ENCODE measurements at regions not wholly inside any gene's neighbourhood (a gene's known extent, or its start where the extent isn't known, plus 50 kb on each side); places are given as distances from the start of the nearest gene placed in this dataset.

DNA sequence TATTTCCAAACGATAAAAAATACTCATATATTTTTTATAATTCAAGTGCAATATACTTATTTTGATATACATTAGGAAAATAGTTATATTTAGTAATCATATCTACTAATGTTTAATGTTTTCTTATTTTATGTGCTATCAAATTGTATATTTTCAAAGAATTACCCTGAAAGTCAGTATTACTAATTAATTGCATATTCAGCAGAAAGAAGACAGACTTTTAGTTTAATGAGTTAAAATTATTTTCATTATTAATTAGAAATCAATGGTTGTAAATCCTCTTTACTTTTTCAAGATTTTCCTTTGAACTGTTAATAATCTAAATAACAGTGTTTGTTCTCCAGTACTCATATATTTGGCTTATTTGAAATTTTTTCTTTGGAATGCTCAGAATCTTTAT, 181.3 kb upstream of the NDST4 start:
- no peak overlapping the region for H2AFZ ChIP-seq
- no peaks in the 10 kb centered on the region for H3K36me3 ChIP-seq (replicated peaks; ENCODE audit: insufficient read depth, low read depth)
- no peaks in the 10 kb centered on the region for H3K4me1 ChIP-seq (ENCODE audit: insufficient read depth)
- no peaks in the 10 kb centered on the region for H3K9me2 ChIP-seq (replicated peaks; ENCODE audit: insufficient read depth)
- DNase-seq (ENCODE audit: low spot score): no peak
- no peaks in the 10 kb centered on the region for H3K27me3 ChIP-seq
- no peak for TF ChIP-seq EZH2phosphoT487 (IDR thresholded peaks at IDR 0.05; ENCODE audit: low read depth, severe bottlenecking, unreplicated experiment)
- TF ChIP-seq CTCF (IDR thresholded peaks at IDR 0.05; ENCODE audit: poor library complexity): no peak
- no peak for TF ChIP-seq EZH2 (IDR thresholded peaks at IDR 0.05; ENCODE audit: borderline replicate concordance)
- H3K4me3 ChIP-seq: no peak overlapping the region
- 90% methylated on average over 1 of the region's 1 CpG for WGBS (ENCODE audit: low lambda C conversion rate, missing lambda C conversion rate)
- no peaks in the 10 kb centered on the region for H3K9me3 ChIP-seq (ENCODE audit: low read depth)
- H3K4me2 ChIP-seq: no peak overlapping the region
- no peaks in the 10 kb centered on the region for H3K79me2 ChIP-seq
- H4K20me1 ChIP-seq (ENCODE audit: insufficient read depth, poor library complexity, severe bottlenecking): no peaks in the 10 kb centered on the region
- H3K27ac ChIP-seq: no peak overlapping the region

DNA sequence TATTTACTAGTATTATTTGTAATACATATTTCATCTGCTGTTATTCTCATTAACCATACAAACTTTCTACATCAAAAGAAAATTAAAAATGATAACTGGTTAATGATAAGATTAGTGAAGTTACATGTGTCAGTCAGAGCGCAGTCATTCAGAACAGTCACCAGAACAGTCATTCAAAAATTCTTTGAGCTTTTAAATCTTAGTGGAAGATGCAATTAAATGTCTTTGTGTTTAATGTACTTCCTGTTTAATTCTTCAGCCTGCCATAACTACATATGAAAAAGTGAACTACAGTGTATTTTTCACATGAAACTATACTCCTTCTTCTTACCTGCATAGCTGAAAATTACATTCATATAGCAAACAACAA, 179.7 kb upstream of the NDST4 start:
- Histone ChIP-seq H3K27ac (no peak overlapping the region), H3K9me3 (ENCODE audit: low read depth) (no peaks in the 10 kb centered on the region), H3K4me3 (no peak overlapping the region), H2AFZ (no peak overlapping the region), H3K27me3 (no peaks in the 10 kb centered on the region), H3K9me2 (replicated peaks; ENCODE audit: insufficient read depth) (no peaks in the 10 kb centered on the region), H4K20me1 (ENCODE audit: insufficient read depth, poor library complexity, severe bottlenecking) (no peaks in the 10 kb centered on the region), H3K4me2 (no peak overlapping the region), H3K79me2 (no peaks in the 10 kb centered on the region), H3K36me3 (replicated peaks; ENCODE audit: insufficient read depth, low read depth) (no peaks in the 10 kb centered on the region), H3K4me1 (ENCODE audit: insufficient read depth) (no peaks in the 10 kb centered on the region)
- DNase-seq (ENCODE audit: low spot score): no peak
- 85% methylated on average over 1 of the region's 1 CpG for WGBS (ENCODE audit: low lambda C conversion rate, missing lambda C conversion rate)
- TF ChIP-seq CTCF (IDR thresholded peaks at IDR 0.05; ENCODE audit: poor library complexity) (no peak), EZH2phosphoT487 (IDR thresholded peaks at IDR 0.05; ENCODE audit: low read depth, severe bottlenecking, unreplicated experiment) (no peak), EZH2 (IDR thresholded peaks at IDR 0.05; ENCODE audit: borderline replicate concordance) (no peak)

- H3K9me3 ChIP-seq (ENCODE audit: low read depth): no peaks in the 10 kb centered on the region
- no peaks in the 10 kb centered on the region for H4K20me1 ChIP-seq (ENCODE audit: insufficient read depth, poor library complexity, severe bottlenecking)
- WGBS (ENCODE audit: low lambda C conversion rate, missing lambda C conversion rate): 78% methylated on average over 2 of the region's 2 CpGs
- no peak for DNase-seq (ENCODE audit: low spot score)
- no peak overlapping the region for H2AFZ ChIP-seq
- TF ChIP-seq EZH2phosphoT487 (IDR thresholded peaks at IDR 0.05; ENCODE audit: low read depth, severe bottlenecking, unreplicated experiment) (no peak), CTCF (IDR thresholded peaks at IDR 0.05; ENCODE audit: poor library complexity) (no peak), EZH2 (IDR thresholded peaks at IDR 0.05; ENCODE audit: borderline replicate concordance) (no peak)
- no peaks in the 10 kb centered on the region for H3K9me2 ChIP-seq (replicated peaks; ENCODE audit: insufficient read depth)
- H3K4me3 ChIP-seq: no peak overlapping the region
- no peak overlapping the region for H3K27ac ChIP-seq
- H3K27me3 ChIP-seq: no peaks in the 10 kb centered on the region
- H3K79me2 ChIP-seq: no peaks in the 10 kb centered on the region
- no peak overlapping the region for H3K4me2 ChIP-seq
- H3K36me3 ChIP-seq (replicated peaks; ENCODE audit: insufficient read depth, low read depth): no peaks in the 10 kb centered on the region
- no peaks in the 10 kb centered on the region for H3K4me1 ChIP-seq (ENCODE audit: insufficient read depth)
Measured at GRCh38 chr4:115292320-115293092, 179.1 kb upstream of the NDST4 start.

Measured in hepatocyte (in vitro differentiated cells).